Cardiac muscle cell (in vitro differentiated cells and primary cell): ENCODE measurements at regions not wholly inside any gene's neighbourhood (a gene's known extent, or its start where the extent isn't known, plus 50 kb on each side); places are given as distances from the start of the nearest gene placed in this dataset.
"Not testable (repeated sequence)": the region's sequence is repeated elsewhere in the genome, so short reads cannot be mapped to it uniquely, and the experiment has no call there.

ENCODE experiments used
- DNase-seq, 2 donors: peaks; one replicate each; pipeline versions ENCODE4 v3.0.0 to v3.0.0-alpha.2; 2010 to 2017; ENCODE audit warnings: low read depth in 1 of 2, low spot score in 1 of 2
- H3K27ac ChIP-seq: fragments of 200-600 bp; sonication (generic); 2 replicates; pipeline ENCODE4 v1.5.1; 2016
- H3K27me3 ChIP-seq: fragments of 200-600 bp; sonication (generic); 2 replicates; pipeline ENCODE4 v1.6.0; 2016; ENCODE audit warnings: control low read depth
- H3K36me3 ChIP-seq: fragments of 200-600 bp; sonication (generic); 2 replicates; pipeline ENCODE4 v1.5.1; 2016; ENCODE audit warnings: control low read depth
- H3K4me1 ChIP-seq: fragments of 200-600 bp; sonication (generic); 2 replicates; pipeline ENCODE4 v1.8.1; 2017; ENCODE audit warnings: low read depth, mild to moderate bottlenecking, mixed run types
- H3K4me3 ChIP-seq: fragments of 200-600 bp; sonication (generic); 2 replicates; pipeline ENCODE4 v1.5.1; 2016; ENCODE audit warnings: mild to moderate bottlenecking
- H3K9me3 ChIP-seq: fragments of 200-600 bp; sonication (generic); 2 replicates; pipeline ENCODE4 v1.5.1; 2017; ENCODE audit warnings: low read depth, mild to moderate bottlenecking, control low read depth
- TF ChIP-seq, protein P1 (sequence below): IDR thresholded peaks from 2 replicates; pipeline ENCODE4 v1.5.1; 2012; ENCODE audit warnings: low read depth, mild to moderate bottlenecking, low read length

DNA sequence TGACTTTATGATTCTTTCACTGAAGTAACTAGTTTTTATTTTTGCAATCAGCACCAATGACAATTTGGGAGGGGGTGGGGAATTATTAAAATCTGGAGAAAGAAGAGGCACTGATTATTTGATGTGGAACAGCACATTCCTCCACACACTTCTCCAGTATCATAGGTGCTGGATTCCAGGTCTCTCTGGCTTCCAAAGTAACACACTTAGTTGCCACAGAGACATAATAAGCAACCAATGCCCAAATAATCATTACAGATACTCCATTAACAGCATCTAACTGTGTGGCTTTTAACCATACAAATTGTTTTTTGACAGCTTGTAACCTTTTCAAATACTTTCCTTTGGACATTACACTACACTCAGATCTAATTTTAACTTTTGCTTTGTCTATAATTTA, 131.0 kb upstream of the CDIN1 start:
- H3K4me3 ChIP-seq, result no peak overlapping the region
- peaks cover 4% of the 10 kb centered on the region for H3K4me1 ChIP-seq
- no peaks in the 10 kb centered on the region for H3K9me3 ChIP-seq
- H3K27me3 ChIP-seq, result no peaks in the 10 kb centered on the region
- H3K27ac ChIP-seq, result no peak overlapping the region
- no peak for DNase-seq
- TF ChIP-seq, protein P1, sequence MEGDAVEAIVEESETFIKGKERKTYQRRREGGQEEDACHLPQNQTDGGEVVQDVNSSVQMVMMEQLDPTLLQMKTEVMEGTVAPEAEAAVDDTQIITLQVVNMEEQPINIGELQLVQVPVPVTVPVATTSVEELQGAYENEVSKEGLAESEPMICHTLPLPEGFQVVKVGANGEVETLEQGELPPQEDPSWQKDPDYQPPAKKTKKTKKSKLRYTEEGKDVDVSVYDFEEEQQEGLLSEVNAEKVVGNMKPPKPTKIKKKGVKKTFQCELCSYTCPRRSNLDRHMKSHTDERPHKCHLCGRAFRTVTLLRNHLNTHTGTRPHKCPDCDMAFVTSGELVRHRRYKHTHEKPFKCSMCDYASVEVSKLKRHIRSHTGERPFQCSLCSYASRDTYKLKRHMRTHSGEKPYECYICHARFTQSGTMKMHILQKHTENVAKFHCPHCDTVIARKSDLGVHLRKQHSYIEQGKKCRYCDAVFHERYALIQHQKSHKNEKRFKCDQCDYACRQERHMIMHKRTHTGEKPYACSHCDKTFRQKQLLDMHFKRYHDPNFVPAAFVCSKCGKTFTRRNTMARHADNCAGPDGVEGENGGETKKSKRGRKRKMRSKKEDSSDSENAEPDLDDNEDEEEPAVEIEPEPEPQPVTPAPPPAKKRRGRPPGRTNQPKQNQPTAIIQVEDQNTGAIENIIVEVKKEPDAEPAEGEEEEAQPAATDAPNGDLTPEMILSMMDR, result no peak
- no peaks in the 10 kb centered on the region for H3K36me3 ChIP-seq

DNA sequence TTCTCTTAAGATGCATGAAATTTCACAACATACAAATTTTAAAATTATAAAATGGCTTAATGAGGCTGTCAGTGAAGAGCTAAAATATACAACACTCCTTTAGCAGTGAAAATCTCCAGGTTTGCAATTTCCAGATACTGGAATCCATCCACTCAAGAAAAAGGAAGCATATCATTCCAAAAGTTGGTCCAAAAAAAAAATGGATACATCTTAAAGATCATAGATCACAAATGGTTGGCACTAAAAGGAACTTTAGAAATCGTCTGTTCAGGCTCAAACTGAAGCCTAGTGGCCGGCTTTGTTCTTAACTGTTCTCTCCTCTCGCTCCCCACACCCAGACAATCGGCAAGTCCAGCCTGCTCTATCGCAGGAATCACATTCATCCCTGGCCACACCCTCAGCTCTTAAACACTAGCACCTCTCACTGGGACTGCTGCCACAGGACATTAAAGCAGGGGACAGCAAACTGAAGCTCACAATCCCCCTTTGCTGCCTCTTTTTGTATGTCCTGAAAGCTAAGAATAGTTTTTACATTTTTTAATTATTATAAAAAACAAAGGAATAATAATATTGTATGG, 130.3 kb upstream of the CDIN1 start:
- Histone ChIP-seq H3K27me3 (no peaks in the 10 kb centered on the region), H3K4me1 (peaks cover 4% of the 10 kb centered on the region), H3K9me3 (no peaks in the 10 kb centered on the region), H3K27ac (no peak overlapping the region), H3K4me3 (no peak overlapping the region), H3K36me3 (no peaks in the 10 kb centered on the region)
- TF ChIP-seq, protein P1, result no peak
- DNase-seq, result peak in 1 of 2 donors; percentile 47

DNA sequence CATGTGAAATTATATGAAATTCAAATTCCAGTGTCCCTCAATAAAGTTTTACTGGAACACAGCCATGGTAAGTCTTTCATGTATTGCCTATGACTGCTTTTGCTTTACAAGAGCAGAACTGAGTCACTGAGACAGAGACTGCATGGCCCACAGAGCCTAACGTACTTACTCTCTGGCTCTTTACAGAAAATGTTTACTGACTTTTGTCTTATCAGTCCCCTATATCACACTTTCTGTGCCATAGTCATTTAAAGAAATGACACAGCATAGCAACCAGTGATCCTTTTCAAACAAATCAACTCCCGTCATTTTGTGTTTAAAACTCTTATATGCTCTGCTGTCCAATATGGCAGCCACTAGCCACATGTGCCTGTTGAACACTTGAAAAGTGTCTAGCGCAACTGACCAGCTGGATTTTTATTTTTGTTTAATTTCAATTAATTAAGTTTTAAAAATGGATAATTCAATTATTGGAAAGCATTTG, 129.7 kb upstream of the CDIN1 start:
- Histone ChIP-seq H3K36me3 (no peaks in the 10 kb centered on the region), H3K4me3 (no peak overlapping the region), H3K4me1 (peaks cover 4% of the 10 kb centered on the region), H3K27me3 (no peaks in the 10 kb centered on the region), H3K9me3 (no peaks in the 10 kb centered on the region), H3K27ac (no peak overlapping the region)
- DNase-seq, result no peak
- TF ChIP-seq, protein P1, result no peak

DNA sequence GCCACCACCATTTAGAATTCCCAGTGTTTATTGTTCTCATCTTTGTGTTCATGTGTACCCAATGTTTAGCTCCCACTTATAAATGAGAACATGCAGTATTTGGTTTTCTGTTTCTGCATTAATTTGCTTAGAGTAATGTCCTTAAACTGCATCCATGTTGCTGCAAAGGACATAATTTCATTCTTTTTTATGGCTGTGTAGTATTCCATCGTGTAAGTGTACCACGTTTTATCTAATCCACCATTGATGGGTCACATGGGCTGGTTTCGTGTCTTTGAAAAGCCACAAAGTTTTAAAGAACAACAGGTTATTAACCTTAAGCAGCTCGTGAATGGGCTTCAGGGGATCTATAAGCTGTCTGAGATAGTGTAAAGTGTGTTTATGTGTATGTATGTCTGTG, 125.2 kb upstream of the CDIN1 start:
- H3K27me3 ChIP-seq, DNase-seq, H3K27ac ChIP-seq, H3K36me3 ChIP-seq, H3K4me3 ChIP-seq, H3K4me1 ChIP-seq, H3K9me3 ChIP-seq: not testable (repeated sequence)

DNA sequence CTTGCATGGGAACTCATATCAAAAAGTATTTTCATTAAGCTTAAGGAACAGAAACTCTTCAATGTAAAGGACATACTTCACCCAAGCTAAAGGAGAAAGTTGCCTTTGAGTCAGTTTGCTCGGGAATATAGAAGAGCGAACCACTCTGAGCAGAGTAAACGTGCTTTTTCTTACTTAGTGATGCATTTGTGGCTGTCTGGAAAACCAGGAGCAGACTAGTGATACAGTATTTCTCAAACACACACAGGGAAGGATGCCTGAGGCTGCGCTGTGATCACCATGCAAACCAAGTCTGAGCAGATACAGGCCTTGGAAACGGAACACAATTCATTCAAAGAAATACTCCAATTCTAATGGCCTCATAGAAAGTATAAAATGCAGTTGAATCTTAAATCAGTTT, 121.0 kb upstream of the CDIN1 start:
- no peak overlapping the region for H3K27ac ChIP-seq
- TF ChIP-seq, protein P1, result no peak
- no peaks in the 10 kb centered on the region for H3K4me1 ChIP-seq
- H3K27me3 ChIP-seq, result no peaks in the 10 kb centered on the region
- H3K4me3 ChIP-seq, result no peak overlapping the region
- H3K36me3 ChIP-seq, result no peaks in the 10 kb centered on the region
- DNase-seq, result peak in 1 of 2 donors; percentile 34
- H3K9me3 ChIP-seq, result no peaks in the 10 kb centered on the region

DNA sequence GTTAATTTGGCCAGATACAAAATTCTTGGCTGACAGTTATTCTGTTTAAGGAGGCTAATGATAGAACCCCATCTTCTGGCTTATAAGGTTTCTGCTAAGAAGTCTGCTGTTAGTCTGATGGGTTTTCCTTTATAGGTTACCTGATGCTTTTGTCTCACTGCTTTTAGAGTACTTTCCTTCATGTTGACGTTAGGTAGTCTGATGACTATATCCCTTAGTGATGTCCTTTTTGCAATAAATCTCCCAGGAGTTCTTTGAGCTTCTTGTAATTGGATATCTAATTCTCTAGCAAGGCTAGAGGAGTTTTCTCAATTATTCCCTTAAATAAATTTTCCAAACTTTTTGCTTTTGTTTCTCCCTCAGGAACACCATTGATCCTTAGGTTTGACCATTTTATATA, 114.1 kb upstream of the CDIN1 start:
- H3K27me3 ChIP-seq, result no peaks in the 10 kb centered on the region
- H3K4me3 ChIP-seq, result no peak overlapping the region
- no peaks in the 10 kb centered on the region for H3K36me3 ChIP-seq
- no peak for DNase-seq
- H3K27ac ChIP-seq, result no peak overlapping the region
- H3K4me1 ChIP-seq, result peaks cover 16% of the 10 kb centered on the region
- TF ChIP-seq, protein P1, result no peak
- H3K9me3 ChIP-seq, result no peaks in the 10 kb centered on the region
